Sigmoid colon (tissue), 4 donors: ENCODE measurements at regions not wholly inside any gene's neighbourhood (a gene's known extent, or its start where the extent isn't known, plus 50 kb on each side); places are given as distances from the start of the nearest gene placed in this dataset.

ENCODE experiments used
- CTCF ChIP-seq, 4 experiments: fragments of 450-650 bp in 3 of 4; fragments of 200-600 bp in 1 of 4; IDR thresholded peaks; one replicate each; pipeline ENCODE4 v1.5.1; 2016 to 2019; ENCODE audit warnings: antibody characterized with exemption in 4 of 4, mild to moderate bottlenecking in 3 of 4, moderate library complexity in 2 of 4
- EP300 ChIP-seq, 4 donors: sonication (generic); formaldehyde crosslinking; IDR thresholded peaks; one replicate each; pipeline ENCODE4 v1.6.1; 2017; ENCODE audit warnings: antibody characterized with exemption in 4 of 4
- POLR2A ChIP-seq, 2 donors: fragments of 450-650 bp; IDR thresholded peaks; one replicate each; pipeline ENCODE4 v1.6.1; 2016; ENCODE audit warnings: antibody characterized with exemption in 2 of 2, mild to moderate bottlenecking in 2 of 2, moderate library complexity in 2 of 2
- POLR2AphosphoS5 ChIP-seq, 4 donors: sonication (generic); formaldehyde crosslinking; IDR thresholded peaks; one replicate each; pipeline ENCODE4 v1.6.1; 2017; ENCODE audit warnings: antibody characterized with exemption in 4 of 4

GRCh38 chr4:14504162-14504561, 498.1 kb upstream of the CPEB2 start:
- no peak for TF ChIP-seq CTCF (IDR thresholded peaks at IDR 0.05)
- TF ChIP-seq POLR2AphosphoS5 (IDR thresholded peaks at IDR 0.05): no peak
- TF ChIP-seq POLR2A (IDR thresholded peaks at IDR 0.05): no peak
- TF ChIP-seq EP300 (IDR thresholded peaks at IDR 0.05): no peak
